Neural cell (in vitro differentiated cells): ENCODE measurements at regions not wholly inside any gene's neighbourhood (a gene's known extent, or its start where the extent isn't known, plus 50 kb on each side); places are given as distances from the start of the nearest gene placed in this dataset.

Experiments used
- H2AFZ ChIP-seq: fragments of 200-600, 300-800 bp; sonication (generic), shearing (Covaris generic); 2 replicates; pipeline ENCODE4 v1.6.0; 2014; ENCODE audit warnings: low read depth, mild to moderate bottlenecking, antibody characterized with exemption, low read length, moderate library complexity
- H3F3A ChIP-seq: fragments of 200-600 bp; shearing (Covaris generic); 2 replicates; pipeline ENCODE4 v1.6.1; 2016; ENCODE audit warnings: mild to moderate bottlenecking, moderate library complexity, mixed read lengths, antibody characterized with exemption, low read length; ENCODE audit not compliant: insufficient read depth, poor library complexity, severe bottlenecking
- H3K27ac ChIP-seq: fragments of 200-600, 300-800 bp; sonication (generic), shearing (Covaris generic); 2 replicates; pipeline ENCODE4 v1.5.1; 2014; ENCODE audit warnings: mild to moderate bottlenecking, low read length, moderate library complexity
- H3K27me3 ChIP-seq: fragments of 300-800, 200-600 bp; sonication (generic), shearing (Covaris generic); 2 replicates; pipeline ENCODE4 v1.6.0; 2014; ENCODE audit warnings: mild to moderate bottlenecking, low read depth, low read length, moderate library complexity; ENCODE audit not compliant: insufficient read depth
- H3K36me3 ChIP-seq: fragments of 300-800, 200-600 bp; sonication (generic), shearing (Covaris generic); 2 replicates; pipeline ENCODE4 v1.5.1; 2014; ENCODE audit warnings: mild to moderate bottlenecking, antibody characterized with exemption, low read length, moderate library complexity; ENCODE audit not compliant: insufficient read depth
- H3K4me2 ChIP-seq: fragments of 300-800, 200-600 bp; sonication (generic), shearing (Covaris generic); 2 replicates; pipeline ENCODE4 v1.6.0; 2014; ENCODE audit warnings: mild to moderate bottlenecking, low read length
- H3K4me3 ChIP-seq: fragments of 300-800, 200-600 bp; sonication (generic), shearing (Covaris generic); 2 replicates; pipeline ENCODE4 v1.5.1; 2014; ENCODE audit warnings: mild to moderate bottlenecking, low read length, moderate library complexity
- H3K79me2 ChIP-seq: fragments of 200-600 bp; shearing (Covaris generic); replicated peaks from 2 replicates; pipeline ENCODE4 v1.6.0; 2014; ENCODE audit warnings: mild to moderate bottlenecking, low read length, moderate library complexity; ENCODE audit not compliant: insufficient read depth
- H3K9ac ChIP-seq: fragments of 300-800, 200-600 bp; sonication (generic), shearing (Covaris generic); 2 replicates; pipeline ENCODE4 v1.6.1; 2016; ENCODE audit warnings: mild to moderate bottlenecking, low read length, mixed read lengths
- H3K9me2 ChIP-seq: fragments of 200-600 bp; shearing (Covaris generic); 2 replicates; pipeline ENCODE4 v1.6.1; 2016; ENCODE audit warnings: mild to moderate bottlenecking, low read length, mixed read lengths; ENCODE audit not compliant: insufficient read depth
- H3K9me3 ChIP-seq: fragments of 200-600, 300-800 bp; sonication (generic), shearing (Covaris generic); 2 replicates; pipeline ENCODE4 v1.6.1; 2016; ENCODE audit warnings: mild to moderate bottlenecking, mixed run types, low read length, moderate library complexity, mixed read lengths
- H4K20me1 ChIP-seq: fragments of 200-600 bp; shearing (Covaris generic); 2 replicates; pipeline ENCODE4 v1.6.1; 2016; ENCODE audit warnings: mild to moderate bottlenecking, mixed run types; ENCODE audit not compliant: insufficient read depth
- EP300 ChIP-seq: fragments of 450-650 bp; conservative IDR thresholded peaks from 2 replicates; pipeline ENCODE4 v1.6.1; 2014; ENCODE audit warnings: antibody characterized with exemption, mild to moderate bottlenecking, moderate library complexity; ENCODE audit not compliant: poor library complexity, severe bottlenecking
- EZH2 ChIP-seq: fragments of 200-600, 300-800 bp; shearing (Covaris generic), sonication (generic); IDR thresholded peaks from 2 replicates; pipeline ENCODE4 v1.6.1; 2014; ENCODE audit warnings: antibody characterized with exemption, low read length, borderline replicate concordance, mild to moderate bottlenecking; ENCODE audit not compliant: insufficient read depth, poor library complexity, severe bottlenecking
- MXI1 ChIP-seq: fragments of 450-650 bp; conservative IDR thresholded peaks from 2 replicates; pipeline ENCODE4 v1.6.1; 2014; ENCODE audit warnings: antibody characterized with exemption, mild to moderate bottlenecking; ENCODE audit not compliant: poor library complexity, severe bottlenecking
- POLR2AphosphoS5 ChIP-seq: IDR thresholded peaks from 2 replicates; pipeline ENCODE4 v1.6.1; 2012
- RAD21 ChIP-seq: fragments of 450-650 bp; conservative IDR thresholded peaks from 2 replicates; pipeline ENCODE4 v1.6.1; 2014; ENCODE audit warnings: antibody characterized with exemption, mild to moderate bottlenecking, moderate library complexity
- SMC3 ChIP-seq: fragments of 450-650 bp; conservative IDR thresholded peaks from 2 replicates; pipeline ENCODE4 v1.6.1; 2014; ENCODE audit warnings: antibody characterized with exemption, mild to moderate bottlenecking, moderate library complexity; ENCODE audit not compliant: poor library complexity
- TAF1 ChIP-seq: IDR thresholded peaks from 2 replicates; pipeline ENCODE4 v1.6.1; 2012; ENCODE audit warnings: low read depth
- TF ChIP-seq, protein P1 (sequence below): IDR thresholded peaks from 2 replicates; pipeline ENCODE4 v1.6.1; 2012; ENCODE audit warnings: borderline replicate concordance
- TF ChIP-seq, protein P2 (sequence below): fragments of 450-650 bp; IDR thresholded peaks from 2 replicates; pipeline ENCODE4 v1.5.1; 2014; ENCODE audit warnings: antibody characterized with exemption, mild to moderate bottlenecking, moderate library complexity; ENCODE audit not compliant: poor library complexity, severe bottlenecking

DNA sequence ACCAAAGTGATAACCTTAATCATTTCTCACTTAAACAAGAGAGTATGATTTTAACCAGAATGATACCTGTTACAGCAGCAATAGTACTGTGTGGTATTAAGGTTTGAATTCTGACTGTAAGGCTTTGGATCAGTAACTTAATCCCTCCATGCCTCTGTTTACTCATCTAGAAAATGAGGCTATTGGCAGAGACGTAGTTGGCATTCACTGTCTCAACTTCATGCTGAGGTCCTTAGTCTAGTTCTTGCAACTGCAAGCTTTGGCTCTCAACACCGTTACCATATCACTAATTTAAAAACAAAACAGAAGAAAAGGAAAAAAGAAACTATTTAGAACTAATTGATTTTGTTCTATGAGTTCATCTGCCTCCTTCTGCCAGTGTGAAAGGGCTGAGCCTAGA is 875.4 kb downstream of the MCTP2 start:
- H3K9me2 ChIP-seq: no peaks in the 10 kb centered on the region
- H2AFZ ChIP-seq: no peak overlapping the region
- TF ChIP-seq MXI1 (no peak), SMC3 (no peak), RAD21 (no peak), EZH2 (no peak), POLR2AphosphoS5 (no peak), TAF1 (no peak), EP300 (no peak)
- TF ChIP-seq, protein P1, sequence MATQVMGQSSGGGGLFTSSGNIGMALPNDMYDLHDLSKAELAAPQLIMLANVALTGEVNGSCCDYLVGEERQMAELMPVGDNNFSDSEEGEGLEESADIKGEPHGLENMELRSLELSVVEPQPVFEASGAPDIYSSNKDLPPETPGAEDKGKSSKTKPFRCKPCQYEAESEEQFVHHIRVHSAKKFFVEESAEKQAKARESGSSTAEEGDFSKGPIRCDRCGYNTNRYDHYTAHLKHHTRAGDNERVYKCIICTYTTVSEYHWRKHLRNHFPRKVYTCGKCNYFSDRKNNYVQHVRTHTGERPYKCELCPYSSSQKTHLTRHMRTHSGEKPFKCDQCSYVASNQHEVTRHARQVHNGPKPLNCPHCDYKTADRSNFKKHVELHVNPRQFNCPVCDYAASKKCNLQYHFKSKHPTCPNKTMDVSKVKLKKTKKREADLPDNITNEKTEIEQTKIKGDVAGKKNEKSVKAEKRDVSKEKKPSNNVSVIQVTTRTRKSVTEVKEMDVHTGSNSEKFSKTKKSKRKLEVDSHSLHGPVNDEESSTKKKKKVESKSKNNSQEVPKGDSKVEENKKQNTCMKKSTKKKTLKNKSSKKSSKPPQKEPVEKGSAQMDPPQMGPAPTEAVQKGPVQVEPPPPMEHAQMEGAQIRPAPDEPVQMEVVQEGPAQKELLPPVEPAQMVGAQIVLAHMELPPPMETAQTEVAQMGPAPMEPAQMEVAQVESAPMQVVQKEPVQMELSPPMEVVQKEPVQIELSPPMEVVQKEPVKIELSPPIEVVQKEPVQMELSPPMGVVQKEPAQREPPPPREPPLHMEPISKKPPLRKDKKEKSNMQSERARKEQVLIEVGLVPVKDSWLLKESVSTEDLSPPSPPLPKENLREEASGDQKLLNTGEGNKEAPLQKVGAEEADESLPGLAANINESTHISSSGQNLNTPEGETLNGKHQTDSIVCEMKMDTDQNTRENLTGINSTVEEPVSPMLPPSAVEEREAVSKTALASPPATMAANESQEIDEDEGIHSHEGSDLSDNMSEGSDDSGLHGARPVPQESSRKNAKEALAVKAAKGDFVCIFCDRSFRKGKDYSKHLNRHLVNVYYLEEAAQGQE: no peak
- TF ChIP-seq, protein P2, sequence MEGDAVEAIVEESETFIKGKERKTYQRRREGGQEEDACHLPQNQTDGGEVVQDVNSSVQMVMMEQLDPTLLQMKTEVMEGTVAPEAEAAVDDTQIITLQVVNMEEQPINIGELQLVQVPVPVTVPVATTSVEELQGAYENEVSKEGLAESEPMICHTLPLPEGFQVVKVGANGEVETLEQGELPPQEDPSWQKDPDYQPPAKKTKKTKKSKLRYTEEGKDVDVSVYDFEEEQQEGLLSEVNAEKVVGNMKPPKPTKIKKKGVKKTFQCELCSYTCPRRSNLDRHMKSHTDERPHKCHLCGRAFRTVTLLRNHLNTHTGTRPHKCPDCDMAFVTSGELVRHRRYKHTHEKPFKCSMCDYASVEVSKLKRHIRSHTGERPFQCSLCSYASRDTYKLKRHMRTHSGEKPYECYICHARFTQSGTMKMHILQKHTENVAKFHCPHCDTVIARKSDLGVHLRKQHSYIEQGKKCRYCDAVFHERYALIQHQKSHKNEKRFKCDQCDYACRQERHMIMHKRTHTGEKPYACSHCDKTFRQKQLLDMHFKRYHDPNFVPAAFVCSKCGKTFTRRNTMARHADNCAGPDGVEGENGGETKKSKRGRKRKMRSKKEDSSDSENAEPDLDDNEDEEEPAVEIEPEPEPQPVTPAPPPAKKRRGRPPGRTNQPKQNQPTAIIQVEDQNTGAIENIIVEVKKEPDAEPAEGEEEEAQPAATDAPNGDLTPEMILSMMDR: no peak
- H3K27ac ChIP-seq: no peak overlapping the region
- no peaks in the 10 kb centered on the region for H3K79me2 ChIP-seq
- no peak overlapping the region for H3K4me2 ChIP-seq
- no peak overlapping the region for H3K9ac ChIP-seq
- no peaks in the 10 kb centered on the region for H4K20me1 ChIP-seq
- no peaks in the 10 kb centered on the region for H3K36me3 ChIP-seq
- no peaks in the 10 kb centered on the region for H3K9me3 ChIP-seq
- no peak overlapping the region for H3K4me3 ChIP-seq
- H3K27me3 ChIP-seq: no peaks in the 10 kb centered on the region
- no peaks in the 10 kb centered on the region for H3F3A ChIP-seq

DNA sequence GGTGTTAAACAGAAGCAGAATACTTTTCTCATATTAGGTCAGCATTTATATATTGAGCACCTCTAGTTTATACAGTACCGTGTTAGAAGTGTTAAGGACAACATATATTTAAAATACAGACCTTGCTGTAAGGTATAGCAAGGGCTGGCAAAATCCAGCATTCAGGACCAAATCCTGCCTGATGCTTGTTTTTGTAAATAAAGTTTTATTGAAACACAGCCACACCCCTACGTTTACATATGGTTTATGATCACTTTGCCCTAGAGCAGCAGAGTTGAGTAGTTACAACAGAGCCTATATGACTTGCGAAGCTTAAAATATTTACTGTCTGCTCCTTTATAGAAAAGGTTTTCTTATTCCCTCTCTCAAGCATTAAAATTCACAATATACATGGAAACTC is 877.3 kb downstream of the MCTP2 start:
- Histone ChIP-seq H3K36me3 (no peaks in the 10 kb centered on the region), H3F3A (no peaks in the 10 kb centered on the region)
- TF ChIP-seq MXI1: no peak
- no peak for TF ChIP-seq EZH2
- no peak for TF ChIP-seq RAD21
- TF ChIP-seq, protein P1: no peak
- no peak for TF ChIP-seq SMC3
- TF ChIP-seq, protein P2: no peak
- no peak for TF ChIP-seq EP300
- no peak for TF ChIP-seq POLR2AphosphoS5
- TF ChIP-seq TAF1: no peak

More for the DNA sequence above, 877.3 kb downstream of the MCTP2 start:
- no peaks in the 10 kb centered on the region for H3K9me3 ChIP-seq
- no peak overlapping the region for H3K4me2 ChIP-seq
- no peak overlapping the region for H3K9ac ChIP-seq
- no peaks in the 10 kb centered on the region for H3K9me2 ChIP-seq
- H4K20me1 ChIP-seq: no peaks in the 10 kb centered on the region
- no peak overlapping the region for H3K4me3 ChIP-seq
- no peak overlapping the region for H2AFZ ChIP-seq
- no peaks in the 10 kb centered on the region for H3K27me3 ChIP-seq
- H3K79me2 ChIP-seq: no peaks in the 10 kb centered on the region
- no peak overlapping the region for H3K27ac ChIP-seq
